ENCODE measurements at regions not wholly inside any gene's neighbourhood (a gene's known extent, or its start where the extent isn't known, plus 50 kb on each side); places are given as distances from the start of the nearest gene placed in this dataset.
"Not testable (repeated sequence)": the region's sequence is repeated elsewhere in the genome, so short reads cannot be mapped to it uniquely, and the experiment has no call there.

GRCh38 chr16:87034317-87034716 lies 282.9 kb downstream of the C16orf95 start:
- Histone ChIP-seq H3K27ac (ENCODE audit: low read depth in 2 of 2, low read length in 2 of 2) (no peak overlapping the region), H3K27me3 (ENCODE audit: control insufficient read depth in 2 of 2, insufficient read depth in 2 of 2, low read length in 2 of 2) (no peaks in the 10 kb centered on the region), H3K36me3 (ENCODE audit: control insufficient read depth in 2 of 2, insufficient read depth in 2 of 2, low read length in 2 of 2) (no peaks in the 10 kb centered on the region)

GRCh38 chr16:87035053-87035452 lies 282.1 kb downstream of the C16orf95 start:
- Histone ChIP-seq H3K36me3 (ENCODE audit: control insufficient read depth in 2 of 2, insufficient read depth in 2 of 2, low read length in 2 of 2) (no peaks in the 10 kb centered on the region), H3K27me3 (ENCODE audit: control insufficient read depth in 2 of 2, insufficient read depth in 2 of 2, low read length in 2 of 2) (no peaks in the 10 kb centered on the region), H3K4me3 (ENCODE audit: low read length in 2 of 2) (no peak overlapping the region), H3K9ac (ENCODE audit: low read depth in 1 of 2, low read length in 2 of 2) (no peak overlapping the region), H3K4me1 (ENCODE audit: control insufficient read depth in 2 of 2, insufficient read depth in 2 of 2, low read length in 2 of 2) (no peaks in the 10 kb centered on the region), H3K9me3 (ENCODE audit: control insufficient read depth in 2 of 2, low read length in 2 of 2) (no peaks in the 10 kb centered on the region), H3K27ac (ENCODE audit: low read depth in 2 of 2, low read length in 2 of 2) (no peak overlapping the region)

More at GRCh38 chr16:87034317-87034716, 282.9 kb downstream of the C16orf95 start:
- H3K4me1 ChIP-seq (ENCODE audit: control insufficient read depth in 2 of 2, insufficient read depth in 2 of 2, low read length in 2 of 2) = no peaks in the 10 kb centered on the region
- no peak overlapping the region for H3K4me3 ChIP-seq (ENCODE audit: low read length in 2 of 2)
- H3K9me3 ChIP-seq (ENCODE audit: control insufficient read depth in 2 of 2, low read length in 2 of 2) = no peaks in the 10 kb centered on the region
- H3K9ac ChIP-seq (ENCODE audit: low read depth in 1 of 2, low read length in 2 of 2) = no peak overlapping the region

GRCh38 chr16:87037012-87037411 lies 280.2 kb downstream of the C16orf95 start:
- H3K27ac ChIP-seq (ENCODE audit: low read depth in 2 of 2, low read length in 2 of 2) = no peak overlapping the region
- no peaks in the 10 kb centered on the region for H3K9me3 ChIP-seq (ENCODE audit: control insufficient read depth in 2 of 2, low read length in 2 of 2)
- H3K4me1 ChIP-seq (ENCODE audit: control insufficient read depth in 2 of 2, insufficient read depth in 2 of 2, low read length in 2 of 2) = no peaks in the 10 kb centered on the region
- H3K4me3 ChIP-seq (ENCODE audit: low read length in 2 of 2) = no peak overlapping the region
- no peaks in the 10 kb centered on the region for H3K27me3 ChIP-seq (ENCODE audit: control insufficient read depth in 2 of 2, insufficient read depth in 2 of 2, low read length in 2 of 2)
- H3K36me3 ChIP-seq (ENCODE audit: control insufficient read depth in 2 of 2, insufficient read depth in 2 of 2, low read length in 2 of 2) = no peaks in the 10 kb centered on the region
- H3K9ac ChIP-seq (ENCODE audit: low read depth in 1 of 2, low read length in 2 of 2) = no peak overlapping the region

GRCh38 chr16:87038528-87038927 lies 278.7 kb downstream of the C16orf95 start:
- not testable (repeated sequence) for H3K4me1 ChIP-seq (ENCODE audit: control insufficient read depth in 2 of 2, insufficient read depth in 2 of 2, low read length in 2 of 2); H3K27ac ChIP-seq (ENCODE audit: low read depth in 2 of 2, low read length in 2 of 2); H3K9ac ChIP-seq (ENCODE audit: low read depth in 1 of 2, low read length in 2 of 2); H3K9me3 ChIP-seq (ENCODE audit: control insufficient read depth in 2 of 2, low read length in 2 of 2); H3K4me3 ChIP-seq (ENCODE audit: low read length in 2 of 2); H3K36me3 ChIP-seq (ENCODE audit: control insufficient read depth in 2 of 2, insufficient read depth in 2 of 2, low read length in 2 of 2); H3K27me3 ChIP-seq (ENCODE audit: control insufficient read depth in 2 of 2, insufficient read depth in 2 of 2, low read length in 2 of 2)

- H3K4me3 ChIP-seq (ENCODE audit: low read length in 2 of 2) = no peak overlapping the region
- no peaks in the 10 kb centered on the region for H3K27me3 ChIP-seq (ENCODE audit: control insufficient read depth in 2 of 2, insufficient read depth in 2 of 2, low read length in 2 of 2)
- H3K9me3 ChIP-seq (ENCODE audit: control insufficient read depth in 2 of 2, low read length in 2 of 2) = no peaks in the 10 kb centered on the region
- H3K36me3 ChIP-seq (ENCODE audit: control insufficient read depth in 2 of 2, insufficient read depth in 2 of 2, low read length in 2 of 2) = no peaks in the 10 kb centered on the region
- no peak overlapping the region for H3K27ac ChIP-seq (ENCODE audit: low read depth in 2 of 2, low read length in 2 of 2)
- peaks cover 0 to 3% of the 10 kb centered on the region in 2 donors for H3K4me1 ChIP-seq (ENCODE audit: control insufficient read depth in 2 of 2, insufficient read depth in 2 of 2, low read length in 2 of 2)
- no peak overlapping the region for H3K9ac ChIP-seq (ENCODE audit: low read depth in 1 of 2, low read length in 2 of 2)
Observed at GRCh38 chr16:87040169-87041117, 276.7 kb downstream of the C16orf95 start.

GRCh38 chr16:87041286-87041685 lies 275.9 kb downstream of the C16orf95 start:
- Histone ChIP-seq H3K36me3 (ENCODE audit: control insufficient read depth in 2 of 2, insufficient read depth in 2 of 2, low read length in 2 of 2) (no peaks in the 10 kb centered on the region), H3K27me3 (ENCODE audit: control insufficient read depth in 2 of 2, insufficient read depth in 2 of 2, low read length in 2 of 2) (peaks cover 0 to 3% of the 10 kb centered on the region in 2 donors), H3K9ac (ENCODE audit: low read depth in 1 of 2, low read length in 2 of 2) (no peak overlapping the region), H3K4me1 (ENCODE audit: control insufficient read depth in 2 of 2, insufficient read depth in 2 of 2, low read length in 2 of 2) (peaks cover 0 to 3% of the 10 kb centered on the region in 2 donors), H3K9me3 (ENCODE audit: control insufficient read depth in 2 of 2, low read length in 2 of 2) (no peaks in the 10 kb centered on the region), H3K4me3 (ENCODE audit: low read length in 2 of 2) (no peak overlapping the region), H3K27ac (ENCODE audit: low read depth in 2 of 2, low read length in 2 of 2) (no peak overlapping the region)

- Histone ChIP-seq H3K27me3 (ENCODE audit: control insufficient read depth in 2 of 2, insufficient read depth in 2 of 2, low read length in 2 of 2) (peaks cover 0 to 3% of the 10 kb centered on the region in 2 donors), H3K4me1 (ENCODE audit: control insufficient read depth in 2 of 2, insufficient read depth in 2 of 2, low read length in 2 of 2) (peaks cover 0 to 3% of the 10 kb centered on the region in 2 donors), H3K4me3 (ENCODE audit: low read length in 2 of 2) (no peak overlapping the region), H3K9me3 (ENCODE audit: control insufficient read depth in 2 of 2, low read length in 2 of 2) (no peaks in the 10 kb centered on the region), H3K27ac (ENCODE audit: low read depth in 2 of 2, low read length in 2 of 2) (no peak overlapping the region), H3K36me3 (ENCODE audit: control insufficient read depth in 2 of 2, insufficient read depth in 2 of 2, low read length in 2 of 2) (no peaks in the 10 kb centered on the region), H3K9ac (ENCODE audit: low read depth in 1 of 2, low read length in 2 of 2) (no peak overlapping the region)
Observed at GRCh38 chr16:87042551-87043230, 274.5 kb downstream of the C16orf95 start.

GRCh38 chr16:87043231-87044031 lies 273.8 kb downstream of the C16orf95 start:
- Histone ChIP-seq H3K9ac (ENCODE audit: low read depth in 1 of 2, low read length in 2 of 2) (no peak overlapping the region), H3K9me3 (ENCODE audit: control insufficient read depth in 2 of 2, low read length in 2 of 2) (no peaks in the 10 kb centered on the region), H3K27ac (ENCODE audit: low read depth in 2 of 2, low read length in 2 of 2) (no peak overlapping the region), H3K4me1 (ENCODE audit: control insufficient read depth in 2 of 2, insufficient read depth in 2 of 2, low read length in 2 of 2) (peaks cover 0 to 3% of the 10 kb centered on the region in 2 donors), H3K36me3 (ENCODE audit: control insufficient read depth in 2 of 2, insufficient read depth in 2 of 2, low read length in 2 of 2) (no peaks in the 10 kb centered on the region), H3K4me3 (ENCODE audit: low read length in 2 of 2) (no peak overlapping the region), H3K27me3 (ENCODE audit: control insufficient read depth in 2 of 2, insufficient read depth in 2 of 2, low read length in 2 of 2) (peaks cover 0 to 3% of the 10 kb centered on the region in 2 donors)

GRCh38 chr16:87044032-87044382 lies 273.2 kb downstream of the C16orf95 start:
- H3K27me3 ChIP-seq (ENCODE audit: control insufficient read depth in 2 of 2, insufficient read depth in 2 of 2, low read length in 2 of 2) = peaks cover 0 to 3% of the 10 kb centered on the region in 2 donors
- peaks cover 0 to 3% of the 10 kb centered on the region in 2 donors for H3K4me1 ChIP-seq (ENCODE audit: control insufficient read depth in 2 of 2, insufficient read depth in 2 of 2, low read length in 2 of 2)
- H3K27ac ChIP-seq (ENCODE audit: low read depth in 2 of 2, low read length in 2 of 2) = no peak overlapping the region
- no peaks in the 10 kb centered on the region for H3K36me3 ChIP-seq (ENCODE audit: control insufficient read depth in 2 of 2, insufficient read depth in 2 of 2, low read length in 2 of 2)
- no peaks in the 10 kb centered on the region for H3K9me3 ChIP-seq (ENCODE audit: control insufficient read depth in 2 of 2, low read length in 2 of 2)
- no peak overlapping the region for H3K9ac ChIP-seq (ENCODE audit: low read depth in 1 of 2, low read length in 2 of 2)
- no peak overlapping the region for H3K4me3 ChIP-seq (ENCODE audit: low read length in 2 of 2)
